ENCODE measurements at regions not wholly inside any gene's neighbourhood (a gene's known extent, or its start where the extent isn't known, plus 50 kb on each side); places are given as distances from the start of the nearest gene placed in this dataset.

- TF ChIP-seq CTCF (IDR thresholded peaks at IDR 0.05) (no peak), EP300 (IDR thresholded peaks at IDR 0.05) (no peak), POLR2A (IDR thresholded peaks at IDR 0.05) (no peak)
- intact Hi-C loops (cut with DNase I): no loop called here
- DNase-seq: no peak
- Histone ChIP-seq H3K4me3 (no peak overlapping the region), H3K27me3 (no peaks in the 10 kb centered on the region), H3K4me1 (ENCODE audit: insufficient read depth) (no peaks in the 10 kb centered on the region), H3K27ac (no peak overlapping the region), H3K9me3 (no peaks in the 10 kb centered on the region), H3K36me3 (no peaks in the 10 kb centered on the region)
- WGBS, 3 donors: 62 to 71% (median 71%) methylated on average over 3 of the region's 3 CpGs
Observed at GRCh38 chr7:145909991-145910513, 206.5 kb upstream of the CNTNAP2 start.

GRCh38 chr7:145903658-145904057 is 212.9 kb upstream of the CNTNAP2 start:
- H3K36me3 ChIP-seq: no peaks in the 10 kb centered on the region
- H3K27ac ChIP-seq: no peak overlapping the region
- DNase-seq: no peak
- H3K27me3 ChIP-seq: no peaks in the 10 kb centered on the region
- TF ChIP-seq EP300 (IDR thresholded peaks at IDR 0.05): no peak
- no peak for TF ChIP-seq CTCF (IDR thresholded peaks at IDR 0.05)
- TF ChIP-seq POLR2A (IDR thresholded peaks at IDR 0.05): no peak
- H3K4me3 ChIP-seq: no peak overlapping the region
- no peaks in the 10 kb centered on the region for H3K9me3 ChIP-seq
- H3K4me1 ChIP-seq (ENCODE audit: insufficient read depth): no peaks in the 10 kb centered on the region
- intact Hi-C loops (cut with DNase I): no loop called here

- 60 to 71% (median 61%) methylated on average over 3 of the region's 3 CpGs for WGBS, 3 donors
- DNase-seq: no peak
- Histone ChIP-seq H3K9me3 (no peaks in the 10 kb centered on the region), H3K27ac (no peak overlapping the region), H3K27me3 (no peaks in the 10 kb centered on the region), H3K4me3 (no peak overlapping the region), H3K4me1 (ENCODE audit: insufficient read depth) (no peaks in the 10 kb centered on the region), H3K36me3 (no peaks in the 10 kb centered on the region)
- TF ChIP-seq POLR2A (IDR thresholded peaks at IDR 0.05) (no peak), CTCF (IDR thresholded peaks at IDR 0.05) (no peak), EP300 (IDR thresholded peaks at IDR 0.05) (no peak)
- intact Hi-C loops (cut with DNase I): no loop called here
Observed at GRCh38 chr7:145902123-145902522, 214.5 kb upstream of the CNTNAP2 start.

GRCh38 chr7:145899938-145900337 is 216.7 kb upstream of the CNTNAP2 start:
- no peak for DNase-seq
- Histone ChIP-seq H3K27ac (no peak overlapping the region), H3K4me1 (ENCODE audit: insufficient read depth) (no peaks in the 10 kb centered on the region), H3K27me3 (no peaks in the 10 kb centered on the region), H3K4me3 (no peak overlapping the region), H3K9me3 (no peaks in the 10 kb centered on the region), H3K36me3 (no peaks in the 10 kb centered on the region)
- WGBS, 3 donors: 69 to 84% (median 73%) methylated on average over 2 of the region's 2 CpGs
- intact Hi-C loops (cut with DNase I): no loop called here
- TF ChIP-seq POLR2A (IDR thresholded peaks at IDR 0.05): no peak
- no peak for TF ChIP-seq CTCF (IDR thresholded peaks at IDR 0.05)
- TF ChIP-seq EP300 (IDR thresholded peaks at IDR 0.05): no peak
